B cell (primary cell): ENCODE measurements at regions not wholly inside any gene's neighbourhood (a gene's known extent, or its start where the extent isn't known, plus 50 kb on each side); places are given as distances from the start of the nearest gene placed in this dataset.

Experiments used
- CTCF ChIP-seq: fragments of 200-600 bp; IDR thresholded peaks from one replicate; pipeline ENCODE4 v1.8.0; 2022; ENCODE audit warnings: antibody characterized with exemption, mild to moderate bottlenecking
- EZH2 ChIP-seq: IDR thresholded peaks from 2 replicates; pipeline ENCODE4 v1.6.1; 2012; ENCODE audit warnings: borderline replicate concordance, low read depth, mild to moderate bottlenecking, moderate library complexity, low read length; ENCODE audit not compliant: insufficient read depth, poor library complexity, severe bottlenecking

DNA sequence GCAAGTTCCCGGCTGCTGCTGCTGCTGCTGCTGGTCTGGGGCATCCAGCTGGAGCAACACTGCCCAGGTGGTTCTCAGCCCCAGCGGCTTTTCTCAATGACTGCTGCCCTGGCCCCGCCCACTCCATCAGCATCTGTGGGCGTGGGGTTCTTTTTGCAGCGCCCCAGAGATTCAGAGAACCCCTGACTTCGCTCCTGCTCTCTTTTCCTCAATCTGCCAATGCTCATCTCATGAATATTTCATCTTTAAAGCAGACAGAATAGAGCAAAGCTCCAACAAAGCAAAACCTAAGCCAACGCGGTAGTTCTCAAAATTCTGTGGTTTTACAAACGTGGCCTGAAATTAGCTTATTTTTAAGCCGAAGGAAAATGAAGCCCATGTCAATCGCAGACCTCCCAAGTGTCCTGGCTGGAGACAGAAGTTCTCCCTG is 363.6 kb downstream of the CTTN start:
- TF ChIP-seq CTCF (no peak), EZH2 (no peak)
